ENCODE measurements at regions not wholly inside any gene's neighbourhood (a gene's known extent, or its start where the extent isn't known, plus 50 kb on each side); places are given as distances from the start of the nearest gene placed in this dataset.
"Not testable (repeated sequence)": the region's sequence is repeated elsewhere in the genome, so short reads cannot be mapped to it uniquely, and the experiment has no call there.

- H3K27ac Mint-ChIP-seq, H3K9me3 Mint-ChIP-seq, H3K4me3 Mint-ChIP-seq, H3K4me1 Mint-ChIP-seq, ATAC-seq, H3K36me3 Mint-ChIP-seq: not testable (repeated sequence)
- peaks cover 28% of the 10 kb centered on the region for H3K27me3 Mint-ChIP-seq
Observed at GRCh38 chr21:9010121-9010795, 1511.1 kb upstream of the TPTE start.

- H3K4me3 Mint-ChIP-seq, H3K4me1 Mint-ChIP-seq: not testable (repeated sequence)
Observed at GRCh38 chr21:9010936-9011890, 1510.2 kb upstream of the TPTE start.

GRCh38 chr21:9011916-9012315, 1509.5 kb upstream of the TPTE start:
- not testable (repeated sequence) for ATAC-seq, H3K4me1 Mint-ChIP-seq, H3K36me3 Mint-ChIP-seq, H3K4me3 Mint-ChIP-seq, H3K9me3 Mint-ChIP-seq, H3K27ac Mint-ChIP-seq
- H3K27me3 Mint-ChIP-seq = peaks cover 28% of the 10 kb centered on the region

More at GRCh38 chr21:9010936-9011890, 1510.2 kb upstream of the TPTE start:
- not testable (repeated sequence) for H3K36me3 Mint-ChIP-seq, ATAC-seq, H3K9me3 Mint-ChIP-seq, H3K27ac Mint-ChIP-seq
- peaks cover 28% of the 10 kb centered on the region for H3K27me3 Mint-ChIP-seq

GRCh38 chr21:9013502-9014242, 1507.7 kb upstream of the TPTE start:
- H3K36me3 Mint-ChIP-seq, H3K4me3 Mint-ChIP-seq, H3K4me1 Mint-ChIP-seq, H3K9me3 Mint-ChIP-seq, H3K27ac Mint-ChIP-seq, ATAC-seq: not testable (repeated sequence)
- H3K27me3 Mint-ChIP-seq = peaks cover 18% of the 10 kb centered on the region

GRCh38 chr21:9014243-9014734, 1507.1 kb upstream of the TPTE start:
- ATAC-seq, H3K9me3 Mint-ChIP-seq, H3K4me3 Mint-ChIP-seq, H3K27ac Mint-ChIP-seq, H3K4me1 Mint-ChIP-seq, H3K36me3 Mint-ChIP-seq: not testable (repeated sequence)
- H3K27me3 Mint-ChIP-seq = peaks cover 16% of the 10 kb centered on the region

- H3K36me3 Mint-ChIP-seq, H3K4me1 Mint-ChIP-seq: not testable (repeated sequence)
Observed at GRCh38 chr21:9015483-9016197, 1505.7 kb upstream of the TPTE start.

GRCh38 chr21:9017206-9017605, 1504.2 kb upstream of the TPTE start:
- not testable (repeated sequence) for H3K36me3 Mint-ChIP-seq, H3K4me1 Mint-ChIP-seq, H3K27me3 Mint-ChIP-seq

More at GRCh38 chr21:9015483-9016197, 1505.7 kb upstream of the TPTE start:
- H3K9me3 Mint-ChIP-seq, H3K4me3 Mint-ChIP-seq, H3K27ac Mint-ChIP-seq, ATAC-seq: not testable (repeated sequence)
- H3K27me3 Mint-ChIP-seq = peaks cover 16% of the 10 kb centered on the region

GRCh38 chr21:9018731-9019253, 1502.6 kb upstream of the TPTE start:
- not testable (repeated sequence) for H3K9me3 Mint-ChIP-seq, H3K27ac Mint-ChIP-seq, H3K27me3 Mint-ChIP-seq, H3K36me3 Mint-ChIP-seq, ATAC-seq, H3K4me3 Mint-ChIP-seq, H3K4me1 Mint-ChIP-seq

More at GRCh38 chr21:9017206-9017605, 1504.2 kb upstream of the TPTE start:
- H3K27ac Mint-ChIP-seq, H3K9me3 Mint-ChIP-seq, ATAC-seq, H3K4me3 Mint-ChIP-seq: not testable (repeated sequence)

GRCh38 chr21:9024006-9024767, 1497.2 kb upstream of the TPTE start:
- H3K27ac Mint-ChIP-seq, ATAC-seq, H3K36me3 Mint-ChIP-seq, H3K9me3 Mint-ChIP-seq, H3K27me3 Mint-ChIP-seq, H3K4me1 Mint-ChIP-seq, H3K4me3 Mint-ChIP-seq: not testable (repeated sequence)

- not testable (repeated sequence) for H3K4me3 Mint-ChIP-seq, H3K4me1 Mint-ChIP-seq, H3K36me3 Mint-ChIP-seq, ATAC-seq, H3K27me3 Mint-ChIP-seq, H3K9me3 Mint-ChIP-seq, H3K27ac Mint-ChIP-seq
Observed at GRCh38 chr21:9026729-9027416, 1494.5 kb upstream of the TPTE start.

GRCh38 chr21:9027417-9027800, 1494.0 kb upstream of the TPTE start:
- not testable (repeated sequence) for H3K27me3 Mint-ChIP-seq, ATAC-seq, H3K9me3 Mint-ChIP-seq, H3K27ac Mint-ChIP-seq, H3K36me3 Mint-ChIP-seq, H3K4me3 Mint-ChIP-seq, H3K4me1 Mint-ChIP-seq

GRCh38 chr21:9028624-9029431, 1492.6 kb upstream of the TPTE start:
- not testable (repeated sequence) for H3K27me3 Mint-ChIP-seq, ATAC-seq, H3K4me3 Mint-ChIP-seq, H3K36me3 Mint-ChIP-seq, H3K27ac Mint-ChIP-seq, H3K4me1 Mint-ChIP-seq, H3K9me3 Mint-ChIP-seq

GRCh38 chr21:9030141-9030665, 1491.2 kb upstream of the TPTE start:
- not testable (repeated sequence) for H3K36me3 Mint-ChIP-seq, H3K9me3 Mint-ChIP-seq, H3K4me1 Mint-ChIP-seq, H3K4me3 Mint-ChIP-seq, H3K27me3 Mint-ChIP-seq, ATAC-seq, H3K27ac Mint-ChIP-seq

All from stimulated activated memory B cell treated with anti-CD40 and anti-IgM and Interleukin-4, amounts not matched to agents 10 μg/mL and 1 μg/mL and 100 μg/mL, for 72 hours (primary cell).